HFF-Myc (cell line): ENCODE measurements at regions not wholly inside any gene's neighbourhood (a gene's known extent, or its start where the extent isn't known, plus 50 kb on each side); places are given as distances from the start of the nearest gene placed in this dataset.
"Not testable (repeated sequence)": the region's sequence is repeated elsewhere in the genome, so short reads cannot be mapped to it uniquely, and the experiment has no call there.

Source experiments
- DNase-seq: peaks from one replicate; pipeline ENCODE4 v3.0.0-alpha.2; 2011; ENCODE audit warnings: low read depth; ENCODE audit errors: extremely low read depth
- H3K4me3 ChIP-seq: replicated peaks from 2 replicates; pipeline ENCODE4 v1.5.1; 2011; ENCODE audit warnings: low read depth, mild to moderate bottlenecking, control low read depth, low read length

- DNase-seq, H3K4me3 ChIP-seq: not testable (repeated sequence)
Measured at GRCh38 chr21:6087579-6088178, 4433.7 kb upstream of the TPTE start.

- H3K4me3 ChIP-seq: not testable (repeated sequence)
Measured at GRCh38 chr21:6090286-6090908, 4431.0 kb upstream of the TPTE start.

DNA sequence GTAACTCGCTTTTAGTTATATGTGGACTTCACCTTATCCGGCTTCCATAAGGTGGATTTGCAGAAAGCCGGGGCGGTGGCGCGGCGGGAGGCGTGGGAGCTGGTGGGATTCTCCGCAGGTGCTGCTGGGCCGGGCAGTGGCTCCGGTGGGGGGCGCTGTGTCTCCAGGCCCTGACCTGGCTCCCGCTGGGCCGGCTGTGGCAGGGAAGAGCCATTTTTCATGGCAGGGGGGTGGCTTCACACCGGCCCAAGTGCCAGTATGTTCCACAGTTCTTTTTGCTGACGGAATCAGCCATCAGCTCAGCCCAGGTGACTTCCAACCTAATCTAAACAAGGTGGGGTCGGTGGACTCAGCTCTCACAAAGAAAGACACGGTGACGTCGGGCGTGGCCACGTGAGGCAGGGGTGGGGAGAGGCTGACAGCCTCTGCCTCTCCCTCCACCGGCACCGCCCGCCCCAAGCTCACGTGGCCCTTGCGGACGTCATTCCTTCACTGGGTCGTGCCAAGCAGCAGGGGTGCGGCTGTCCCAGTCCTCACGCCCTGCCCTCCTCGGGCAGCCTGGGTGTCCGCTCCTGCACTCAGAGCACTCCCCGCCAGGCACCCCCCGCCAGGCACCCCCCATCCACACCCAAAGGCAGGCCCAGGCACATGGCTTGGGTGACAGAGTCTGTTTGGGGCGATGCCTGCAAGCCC, 4429.9 kb upstream of the TPTE start:
- not testable (repeated sequence) for H3K4me3 ChIP-seq, DNase-seq

More at GRCh38 chr21:6090286-6090908, 4431.0 kb upstream of the TPTE start:
- not testable (repeated sequence) for DNase-seq

DNA sequence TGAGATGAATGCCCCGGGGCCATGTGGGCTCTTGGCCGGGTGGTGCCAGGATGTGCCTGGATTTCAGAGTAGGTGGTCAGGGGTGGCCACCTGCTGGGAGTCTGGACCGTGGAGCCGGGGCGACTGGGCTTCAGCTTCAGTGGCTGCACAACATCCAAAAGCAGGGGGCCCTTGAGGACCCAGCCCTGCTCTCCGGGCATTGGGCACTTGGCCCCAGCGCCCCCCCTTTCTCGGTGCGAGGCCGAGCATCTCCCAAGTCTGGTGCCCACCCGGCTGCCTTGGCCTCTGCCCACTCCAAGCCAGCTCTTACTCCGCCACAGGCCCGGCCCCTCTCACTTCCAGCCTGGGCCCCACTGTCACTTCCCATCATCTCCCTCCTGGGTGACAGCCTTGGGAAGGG, 4429.0 kb upstream of the TPTE start:
- not testable (repeated sequence) for H3K4me3 ChIP-seq, DNase-seq

GRCh38 chr21:6093419-6093818, 4428.0 kb upstream of the TPTE start:
- not testable (repeated sequence) for DNase-seq, H3K4me3 ChIP-seq

- not testable (repeated sequence) for DNase-seq, H3K4me3 ChIP-seq
Measured at GRCh38 chr21:6093870-6094269, 4427.5 kb upstream of the TPTE start.

GRCh38 chr21:6095304-6095703, 4426.1 kb upstream of the TPTE start:
- DNase-seq, H3K4me3 ChIP-seq: not testable (repeated sequence)

DNA sequence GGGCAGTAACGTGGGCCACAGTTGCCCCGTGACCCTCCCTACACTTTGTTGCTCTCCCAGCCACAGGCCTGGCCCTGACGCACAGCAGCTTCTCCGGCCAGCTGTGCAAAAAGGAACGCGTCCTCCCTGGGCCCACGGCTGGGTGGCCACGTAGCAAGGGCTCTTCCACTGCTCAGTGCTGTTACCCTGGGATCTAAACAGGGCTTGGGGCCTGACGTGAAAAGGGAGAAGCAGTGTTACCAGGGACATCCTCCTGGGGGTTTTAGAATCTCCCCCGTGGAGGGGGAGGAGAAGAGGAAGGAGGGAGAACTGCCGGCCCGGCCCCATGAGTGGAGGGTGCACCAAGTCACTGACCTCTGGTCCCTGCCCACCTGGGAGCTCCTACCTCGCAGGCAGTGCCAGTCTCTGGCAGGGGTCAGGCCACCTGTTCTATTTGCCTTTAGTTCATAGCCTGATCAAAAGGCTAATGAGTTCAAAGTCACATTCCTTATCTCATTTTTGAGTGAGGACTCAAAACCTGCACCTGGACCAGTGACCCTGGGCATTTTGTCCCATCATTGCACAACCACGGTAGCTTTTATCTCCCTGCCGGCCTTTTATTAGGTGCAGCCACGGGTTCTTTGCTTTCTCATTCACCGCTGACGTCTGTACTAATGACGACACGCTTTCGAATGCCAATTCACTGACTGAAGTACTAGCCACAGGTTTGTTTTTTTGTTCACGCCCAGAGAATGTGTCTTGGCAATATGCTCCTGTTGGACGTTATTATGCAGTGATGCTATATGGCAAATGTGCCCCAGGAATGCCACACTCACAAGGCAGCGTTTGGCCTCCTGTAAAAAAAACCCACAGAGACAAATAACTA, 4424.6 kb upstream of the TPTE start:
- H3K4me3 ChIP-seq, DNase-seq: not testable (repeated sequence)

- not testable (repeated sequence) for H3K4me3 ChIP-seq, DNase-seq
Measured at GRCh38 chr21:6097736-6098135, 4423.6 kb upstream of the TPTE start.

GRCh38 chr21:6098191-6098935, 4423.0 kb upstream of the TPTE start:
- H3K4me3 ChIP-seq, DNase-seq: not testable (repeated sequence)

GRCh38 chr21:6101588-6101987, 4419.8 kb upstream of the TPTE start:
- DNase-seq: not testable (repeated sequence)

DNA sequence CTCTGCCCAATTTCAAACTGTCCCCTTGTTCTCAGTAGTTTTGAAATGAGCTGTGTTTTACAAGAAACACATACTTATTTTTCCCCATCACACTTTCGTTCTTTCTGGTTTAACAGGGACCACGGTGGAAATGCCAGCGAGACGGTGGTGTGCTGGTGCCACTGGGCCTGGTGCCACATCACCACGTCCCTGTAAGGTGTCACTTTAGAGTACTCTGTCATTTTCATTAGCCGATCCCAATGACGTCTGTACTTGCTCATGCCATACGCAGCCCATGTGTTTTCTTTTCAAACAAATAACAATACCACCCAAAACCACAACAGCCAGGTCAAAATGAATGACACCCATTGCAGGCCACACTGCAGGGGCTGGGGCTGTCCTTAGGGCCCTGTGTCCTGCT, 4416.8 kb upstream of the TPTE start:
- H3K4me3 ChIP-seq, DNase-seq: not testable (repeated sequence)

More at GRCh38 chr21:6101588-6101987, 4419.8 kb upstream of the TPTE start:
- H3K4me3 ChIP-seq: not testable (repeated sequence)

GRCh38 chr21:6106686-6107567, 4414.5 kb upstream of the TPTE start:
- not testable (repeated sequence) for H3K4me3 ChIP-seq, DNase-seq

DNA sequence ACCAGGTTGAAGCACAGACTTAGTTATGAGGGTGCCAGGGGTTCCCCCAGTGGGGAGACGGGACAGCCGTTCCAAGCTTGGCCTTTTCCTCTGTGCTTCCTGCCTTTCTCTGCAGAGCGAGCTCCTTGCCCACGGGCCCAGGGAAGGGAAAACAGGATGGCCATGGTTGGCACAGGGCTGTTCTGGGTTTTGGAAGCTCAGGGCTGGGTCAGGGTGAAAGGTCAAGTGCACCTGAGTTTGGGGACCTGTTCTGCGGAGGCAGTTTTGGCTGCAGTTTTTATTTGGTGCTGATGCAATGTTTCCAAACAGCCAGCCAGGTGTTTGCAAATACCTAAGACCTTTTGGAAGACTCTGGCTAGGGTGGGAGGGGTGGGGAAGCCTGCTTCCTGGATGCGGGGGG, 4412.5 kb upstream of the TPTE start:
- not testable (repeated sequence) for H3K4me3 ChIP-seq, DNase-seq

DNA sequence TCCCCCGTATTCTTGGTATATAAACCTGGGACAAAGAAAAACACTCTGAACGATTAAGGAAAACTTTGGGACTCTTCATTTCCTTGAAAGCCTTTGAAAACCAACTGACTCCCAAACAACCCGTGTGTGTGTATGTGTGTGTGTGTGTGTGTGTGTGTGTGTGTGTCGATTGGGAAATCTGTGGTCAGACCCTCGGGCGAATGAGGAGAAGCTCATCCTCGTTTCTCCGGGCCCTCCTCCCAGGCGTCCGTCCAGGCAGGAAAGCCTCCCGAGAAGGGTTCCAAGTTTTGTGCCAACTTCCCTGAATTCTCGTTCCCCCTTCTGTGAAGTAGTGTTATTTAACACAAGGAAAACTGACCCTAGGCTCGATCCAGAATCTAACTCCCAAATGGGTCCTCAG, 4411.6 kb upstream of the TPTE start:
- not testable (repeated sequence) for DNase-seq, H3K4me3 ChIP-seq

- H3K4me3 ChIP-seq, DNase-seq: not testable (repeated sequence)
Measured at GRCh38 chr21:6110716-6111343, 4410.6 kb upstream of the TPTE start.
